Activated CD8-positive, alpha-beta memory T cell treated with anti-CD3 and anti-CD28 coated beads, Interleukin-2, amount 50 U/mL, for 48 hours (primary cell): ENCODE measurements at regions not wholly inside any gene's neighbourhood (a gene's known extent, or its start where the extent isn't known, plus 50 kb on each side); places are given as distances from the start of the nearest gene placed in this dataset.

Source experiments
- DNase-seq: peaks from one replicate; pipeline ENCODE4 v3.0.0-alpha.2; 2020

DNA sequence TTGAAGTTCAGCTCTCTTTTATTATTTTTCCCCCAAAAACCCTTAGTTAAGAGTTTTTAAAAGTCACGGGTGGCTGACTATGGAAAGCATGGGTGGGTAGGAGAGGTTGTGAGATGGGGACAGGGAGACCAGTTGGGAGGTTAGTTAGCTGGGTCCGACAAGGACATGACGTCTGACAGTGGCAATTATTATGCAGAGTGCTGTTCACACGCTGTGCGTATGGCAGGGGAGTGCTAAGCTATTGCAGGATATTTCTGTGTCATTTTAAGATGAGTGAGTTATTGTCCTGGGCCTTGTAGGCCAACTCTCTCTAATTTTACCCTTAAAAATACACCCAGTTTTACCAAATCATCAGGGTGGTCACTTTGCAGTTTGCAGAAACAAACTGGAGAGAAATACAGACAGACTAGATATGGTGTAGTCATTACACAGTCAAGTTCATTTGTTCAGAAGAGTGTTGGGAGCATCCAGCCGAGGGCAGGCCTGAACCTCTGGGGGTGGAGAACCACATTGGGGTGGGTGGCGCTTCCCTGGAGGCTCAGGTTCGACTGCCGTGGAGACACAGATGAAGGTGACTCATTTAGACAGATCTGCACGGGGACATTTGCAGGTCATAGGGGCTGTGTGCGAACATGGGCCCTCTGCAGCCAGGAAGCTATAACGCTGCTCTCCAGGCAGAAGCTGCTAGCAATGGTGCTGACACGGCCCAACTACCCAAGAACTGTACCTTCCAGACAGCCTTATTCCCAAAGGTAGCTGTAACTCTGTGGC, 307.6 kb downstream of the QKI start:
- no peak for DNase-seq

GRCh38 chr6:163721435-163721834, 306.9 kb downstream of the QKI start:
- no peak for DNase-seq

- no peak for DNase-seq
Observed at GRCh38 chr6:163720460-163721235, 306.1 kb downstream of the QKI start.

DNA sequence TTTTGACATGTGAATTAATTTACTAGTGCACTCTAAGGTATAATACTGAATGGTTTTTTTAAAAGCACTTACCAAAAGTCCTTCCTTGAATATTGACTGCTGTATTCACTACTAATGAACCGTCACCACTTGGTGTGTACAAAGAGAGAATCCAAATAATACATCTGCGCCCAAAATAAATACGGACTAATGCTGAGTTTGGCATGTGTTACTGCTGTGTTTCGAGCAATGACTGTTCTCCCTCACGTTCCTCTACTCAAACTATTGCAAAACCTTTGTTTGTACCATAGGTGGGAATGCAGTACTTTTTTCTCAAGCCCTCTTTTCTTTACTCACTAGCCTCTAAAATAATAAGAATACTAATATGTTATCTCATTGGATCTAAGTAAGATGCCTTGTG, 305.5 kb downstream of the QKI start:
- DNase-seq = no peak

GRCh38 chr6:163719028-163719742, 304.7 kb downstream of the QKI start:
- no peak for DNase-seq

DNA sequence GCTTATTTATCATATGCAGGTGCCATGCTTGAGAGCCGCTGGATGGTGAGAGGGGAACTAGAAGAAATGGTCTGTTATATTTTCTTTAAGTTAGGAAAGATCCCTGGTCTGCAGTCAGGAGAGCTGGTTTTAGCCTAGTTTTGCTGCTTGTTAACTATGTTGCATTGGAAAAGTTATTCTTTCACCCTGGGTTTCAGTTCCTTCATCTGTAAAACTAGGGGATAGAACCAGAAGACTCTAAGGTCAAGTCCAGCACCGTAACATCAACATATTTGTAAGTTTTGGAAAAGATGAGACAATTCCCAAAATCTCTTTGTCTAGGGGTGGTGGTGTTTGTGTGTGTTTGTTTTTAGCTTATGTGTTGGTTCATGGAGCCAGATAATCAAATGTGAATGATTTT, 304.0 kb downstream of the QKI start:
- DNase-seq = no peak

DNA sequence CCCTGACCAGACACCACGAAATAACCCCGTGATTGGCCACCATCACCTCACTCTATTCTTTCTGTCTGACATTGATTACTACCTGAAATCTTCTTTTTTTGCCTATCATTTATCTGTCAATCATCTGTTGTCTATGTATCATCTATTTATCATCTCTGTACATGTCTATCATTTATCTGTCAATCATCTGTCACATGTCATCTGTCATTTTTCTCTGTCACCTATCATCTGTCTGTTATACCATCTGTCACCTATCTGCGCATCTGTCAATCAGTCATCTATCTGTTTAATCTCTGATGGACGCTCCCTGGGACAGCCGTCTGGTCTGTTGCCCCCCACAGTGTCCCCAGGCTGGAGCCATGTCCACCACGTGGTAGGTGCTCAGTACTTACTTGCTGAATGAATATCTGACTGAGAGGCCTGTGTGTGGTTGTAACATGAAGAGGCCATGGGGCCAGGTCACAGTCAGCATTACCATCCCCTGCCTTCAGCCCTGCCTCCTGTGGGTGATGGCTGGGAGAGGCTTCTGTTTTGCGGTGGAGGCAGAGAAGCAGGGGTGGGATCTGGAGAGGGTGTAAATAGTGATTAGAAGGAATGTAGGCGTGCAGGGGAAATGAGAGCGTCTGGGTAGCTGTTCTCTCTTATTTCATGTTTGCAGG, 302.7 kb downstream of the QKI start:
- DNase-seq = no peak

- DNase-seq = no peak
Observed at GRCh38 chr6:163716690-163717089, 302.2 kb downstream of the QKI start.

DNA sequence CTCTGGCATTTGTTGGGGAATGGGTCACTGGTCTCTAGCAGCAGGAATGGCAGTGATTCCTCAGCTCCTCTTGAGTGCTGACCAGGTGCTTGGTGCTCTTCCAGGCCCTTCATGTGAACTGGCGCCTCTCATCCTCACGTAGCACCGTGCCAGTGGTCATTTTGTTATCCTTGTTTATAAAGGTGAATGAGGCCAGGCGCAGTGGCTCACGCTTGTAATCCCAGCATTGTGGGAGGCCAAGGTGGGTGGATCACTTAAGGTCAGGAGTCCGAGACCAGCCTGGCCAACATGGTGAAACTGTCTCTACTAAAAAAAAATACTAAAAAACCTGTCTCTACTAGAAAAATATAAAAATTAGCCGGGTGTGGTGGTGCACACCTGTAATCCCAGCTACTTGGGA, 301.3 kb downstream of the QKI start:
- DNase-seq = no peak

DNA sequence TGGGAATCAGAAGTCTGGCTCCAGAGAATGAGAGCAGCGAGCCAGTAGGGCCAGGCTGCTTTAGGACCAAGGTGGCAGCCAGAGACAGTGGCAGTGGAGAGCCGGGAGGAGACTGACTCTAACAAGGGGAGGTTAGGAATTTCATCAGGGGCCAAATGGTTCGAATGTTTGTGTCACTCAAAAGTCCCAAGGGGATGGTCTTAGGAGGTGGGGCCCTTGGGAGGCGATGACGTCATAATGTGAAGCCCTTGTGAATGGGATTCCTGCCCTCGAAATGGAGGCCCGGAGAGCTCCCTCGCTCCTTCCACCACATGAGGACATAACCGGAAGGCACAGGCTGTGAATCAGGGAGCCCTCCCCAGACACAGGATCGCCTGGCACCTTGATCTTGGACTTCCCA, 299.7 kb downstream of the QKI start:
- no peak for DNase-seq

- no peak for DNase-seq
Observed at GRCh38 chr6:163712981-163713380, 298.5 kb downstream of the QKI start.

- no peak for DNase-seq
Observed at GRCh38 chr6:163712566-163712961, 298.0 kb downstream of the QKI start.

GRCh38 chr6:163711615-163712565, 297.4 kb downstream of the QKI start:
- DNase-seq = no peak

GRCh38 chr6:163710532-163711470, 296.3 kb downstream of the QKI start:
- no peak for DNase-seq

DNA sequence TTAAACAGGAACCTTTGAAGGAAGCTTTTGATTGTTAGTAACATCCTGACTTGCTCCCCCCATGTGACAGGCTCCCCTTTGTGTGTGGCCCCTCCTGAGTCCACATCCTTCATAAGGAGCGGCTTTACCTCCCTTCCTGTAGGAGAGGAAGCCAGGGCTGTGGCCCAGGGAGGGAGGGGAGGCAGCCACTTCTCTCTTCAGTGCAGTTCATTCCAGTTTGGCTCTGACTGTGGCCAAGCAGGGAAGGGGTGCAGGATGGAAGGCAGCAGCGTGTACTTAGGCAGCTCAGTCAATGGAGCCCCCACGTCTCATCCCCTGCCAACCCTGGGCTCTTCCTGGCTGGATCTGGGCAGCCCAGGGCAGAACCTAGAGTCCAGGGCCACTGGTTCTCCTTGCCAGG, 295.2 kb downstream of the QKI start:
- DNase-seq = no peak

DNA sequence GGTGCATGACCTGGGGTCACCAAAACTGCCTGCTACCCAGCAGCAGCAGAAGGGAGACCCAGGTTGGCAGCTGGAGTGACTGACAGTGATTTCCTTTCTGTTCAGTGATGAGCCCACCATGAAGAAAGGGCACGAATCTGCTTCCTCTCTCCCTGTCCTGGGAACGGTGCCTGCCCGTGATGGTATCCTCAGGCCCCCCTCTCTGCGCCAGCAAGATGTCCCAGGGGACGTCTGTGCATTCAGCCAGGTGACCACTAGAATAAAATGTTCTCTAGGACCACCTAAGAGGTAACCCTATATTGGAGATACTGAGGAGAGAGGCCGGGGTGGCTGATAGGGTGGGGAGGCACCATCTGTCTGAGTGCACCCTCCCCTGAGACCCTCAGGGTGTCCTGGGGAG, 294.7 kb downstream of the QKI start:
- DNase-seq = no peak

DNA sequence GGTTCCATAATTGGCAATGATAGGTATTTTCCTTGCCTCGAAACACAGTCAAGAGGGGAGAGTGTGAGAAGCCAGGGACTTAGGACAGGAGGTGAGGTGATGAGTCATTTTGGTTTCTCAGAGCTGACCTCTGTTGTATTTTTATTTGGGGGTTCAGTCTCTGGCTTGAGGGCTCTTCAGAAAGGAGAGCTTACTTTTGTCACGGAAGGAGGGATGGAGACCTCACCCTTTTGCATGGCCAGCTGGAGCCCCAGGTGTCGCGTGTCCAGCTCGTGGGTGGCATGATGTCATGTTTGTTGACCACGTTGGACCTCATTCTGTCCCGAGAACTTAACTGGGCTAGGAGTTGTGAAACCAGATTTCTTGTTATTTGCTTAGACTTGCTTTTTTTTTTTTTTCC, 293.9 kb downstream of the QKI start:
- no peak for DNase-seq

- no peak for DNase-seq
Observed at GRCh38 chr6:163707387-163708355, 293.2 kb downstream of the QKI start.

GRCh38 chr6:163706500-163707087, 292.1 kb downstream of the QKI start:
- no peak for DNase-seq
